ENCODE measurements at regions not wholly inside any gene's neighbourhood (a gene's known extent, or its start where the extent isn't known, plus 50 kb on each side); places are given as distances from the start of the nearest gene placed in this dataset.
A peak's percentile ranks its signal among the peaks of the same experiment; 100 is the strongest.

GRCh38 chr12:128069359-128069997 is 197.5 kb upstream of the TMEM132C start:
- Mint-ChIP-seq H3K4me1 (no peaks in the 10 kb centered on the region), H3K27ac (no peak overlapping the region), H3K36me3 (peaks cover 72% of the 10 kb centered on the region), H3K4me3 (no peak overlapping the region), H3K9me3 (peaks cover 80% of the 10 kb centered on the region), H3K27me3 (ENCODE audit: low read depth) (peaks cover 15% of the 10 kb centered on the region)
- TF ChIP-seq ZNF281 (CRISPR knock-in tag; IDR thresholded peaks at IDR 0.05) (no peak), GRHL2 (CRISPR knock-in tag; IDR thresholded peaks at IDR 0.05; ENCODE audit: insufficient replicate concordance, severe bottlenecking) (no peak), FOXP4 (CRISPR knock-in tag; IDR thresholded peaks at IDR 0.05) (no peak), CTCF (IDR thresholded peaks at IDR 0.05) (peak; percentile 51)
- CTCF ChIA-PET: no interaction called here
- POLR2A ChIA-PET: interaction anchor here (0.6 kb wide), 1 partner anchor 1102 kb away, joined by 10 read pairs; no protein-coding TSS in a partner anchor
- ATAC-seq (no peak), DNase-seq (ENCODE audit: low spot score) (peak; percentile 19)

- peaks cover 27% of the 10 kb centered on the region for H3K27me3 Mint-ChIP-seq (ENCODE audit: low read depth)
- ATAC-seq (no peak), DNase-seq (ENCODE audit: low spot score) (no peak)
- CTCF ChIA-PET: no interaction called here
- POLR2A ChIA-PET: no interaction called here
- H3K27ac Mint-ChIP-seq: no peak overlapping the region
- H3K4me3 Mint-ChIP-seq: no peak overlapping the region
- peaks cover 86% of the 10 kb centered on the region for H3K9me3 Mint-ChIP-seq
- H3K36me3 Mint-ChIP-seq: peaks cover 78% of the 10 kb centered on the region
- H3K4me1 Mint-ChIP-seq: no peaks in the 10 kb centered on the region
- no peak for TF ChIP-seq NR2C2 (CRISPR knock-in tag; IDR thresholded peaks at IDR 0.05)
- no peak for TF ChIP-seq CREM (CRISPR knock-in tag; IDR thresholded peaks at IDR 0.05)
- TF ChIP-seq ATF2 (CRISPR knock-in tag; IDR thresholded peaks at IDR 0.05; ENCODE audit: borderline replicate concordance, low read depth): no peak
Measured at GRCh38 chr12:128073937-128074336, 193.0 kb upstream of the TMEM132C start.

GRCh38 chr12:128075332-128075731 is 191.6 kb upstream of the TMEM132C start:
- ChIA-PET POLR2A (no interaction called here), CTCF (no interaction called here)
- no peak overlapping the region for H3K27ac Mint-ChIP-seq
- no peak overlapping the region for H3K4me3 Mint-ChIP-seq
- peaks cover 85% of the 10 kb centered on the region for H3K9me3 Mint-ChIP-seq
- no peaks in the 10 kb centered on the region for H3K4me1 Mint-ChIP-seq
- H3K36me3 Mint-ChIP-seq: peaks cover 80% of the 10 kb centered on the region
- TF ChIP-seq TEAD4 (CRISPR knock-in tag; IDR thresholded peaks at IDR 0.05) (no peak), NR2C2 (CRISPR knock-in tag; IDR thresholded peaks at IDR 0.05) (no peak), GABPB1 (CRISPR knock-in tag; IDR thresholded peaks at IDR 0.05) (no peak), IRF2 (CRISPR knock-in tag; IDR thresholded peaks at IDR 0.05; ENCODE audit: borderline replicate concordance, low read depth) (no peak), NFYB (CRISPR knock-in tag; conservative IDR thresholded peaks at IDR 0.05; ENCODE audit: low read depth) (no peak), PREB (CRISPR knock-in tag; IDR thresholded peaks at IDR 0.05; ENCODE audit: borderline replicate concordance) (no peak), ATF6 (CRISPR knock-in tag; IDR thresholded peaks at IDR 0.05) (no peak)
- DNase-seq (ENCODE audit: low spot score) (no peak), ATAC-seq (no peak)
- peaks cover 23% of the 10 kb centered on the region for H3K27me3 Mint-ChIP-seq (ENCODE audit: low read depth)
